CD4-positive, alpha-beta T cell (primary cell): ENCODE measurements at regions not wholly inside any gene's neighbourhood (a gene's known extent, or its start where the extent isn't known, plus 50 kb on each side); places are given as distances from the start of the nearest gene placed in this dataset.

Experiments
- ATAC-seq: fragments of 200-7000 bp; cut with Tn5 transposase; one replicate; pipeline ENCODE4 v1.10.0; 2022; ENCODE audit warnings: mild to moderate bottlenecking; ENCODE audit not compliant: poor library complexity
- CTCF ChIA-PET: fragments of 350-600 bp; sonication (Branson Sonifier 250); formaldehyde crosslinking; loops from one replicate; lab custom pipeline; 2021; ENCODE audit warnings: antibody characterized with exemption, inconsistent platforms; lab: Charles Lee
- POLR2A ChIA-PET: fragments of 350-600 bp; sonication (Branson Sonifier 250); formaldehyde crosslinking; loops from one replicate; lab custom pipeline; 2021; ENCODE audit warnings: antibody characterized with exemption, inconsistent platforms; lab: Charles Lee
- DNase-seq, 14 experiments: peaks; one replicate each; pipeline ENCODE4 v3.0.0-alpha.2; 2013 to 2020; ENCODE audit warnings: mixed read lengths in 2 of 14
- H3K27ac ChIP-seq, 2 donors: one replicate each; pipeline versions ENCODE4 v1.5.1 to v1.7.0; 2013; ENCODE audit warnings: low read length in 2 of 2, low read depth in 1 of 2, mild to moderate bottlenecking in 1 of 2
- H3K27me3 ChIP-seq, 2 experiments: 1 replicate in 1 of 2; 2 replicates in 1 of 2; pipeline versions ENCODE4 v1.6.1 to v1.7.0; 2013; ENCODE audit warnings: low read length in 2 of 2, control low read depth in 1 of 2, mild to moderate bottlenecking in 1 of 2, moderate library complexity in 1 of 2; ENCODE audit not compliant: insufficient read depth in 2 of 2, control insufficient read depth in 1 of 2
- H3K36me3 ChIP-seq: one replicate; pipeline ENCODE4 v1.6.1; 2013; ENCODE audit warnings: low read length, control low read depth; ENCODE audit not compliant: insufficient read depth
- H3K4me1 ChIP-seq: one replicate; pipeline ENCODE4 v1.6.1; 2013; ENCODE audit warnings: low read length, control low read depth; ENCODE audit not compliant: insufficient read depth
- H3K4me3 ChIP-seq: one replicate; pipeline ENCODE4 v1.5.1; 2013; ENCODE audit warnings: mild to moderate bottlenecking, low read length, moderate library complexity
- H3K9me3 ChIP-seq, 2 experiments: 1 replicate in 1 of 2; 2 replicates in 1 of 2; pipeline versions ENCODE4 v1.6.1 to v1.7.0; 2013; ENCODE audit warnings: low read length in 2 of 2, mild to moderate bottlenecking in 2 of 2, control low read depth in 1 of 2, moderate library complexity in 1 of 2; ENCODE audit not compliant: control insufficient read depth in 1 of 2, insufficient read depth in 1 of 2
- H3K27ac Mint-ChIP-seq: one replicate; pipeline ENCODE4 v1.8.0; 2020; ENCODE audit warnings: mixed read lengths
- H3K27me3 Mint-ChIP-seq: one replicate; pipeline ENCODE4 v1.8.0; 2021; ENCODE audit warnings: mixed read lengths
- H3K36me3 Mint-ChIP-seq: one replicate; pipeline ENCODE4 v1.8.0; 2021; ENCODE audit warnings: low read depth, mixed read lengths
- H3K4me1 Mint-ChIP-seq: one replicate; pipeline ENCODE4 v1.8.0; 2021; ENCODE audit warnings: low read depth, mixed read lengths
- H3K4me3 Mint-ChIP-seq: one replicate; pipeline ENCODE4 v1.8.0; 2020; ENCODE audit warnings: mild to moderate bottlenecking, mixed read lengths
- H3K9me3 Mint-ChIP-seq: one replicate; pipeline ENCODE4 v1.8.0; 2020; ENCODE audit warnings: mixed read lengths
- intact Hi-C, 2 experiments: fragments of 100-400 bp; cut with DNase I in 1 of 2; cut with micrococcal nuclease in 1 of 2; formaldehyde crosslinking; loops; one replicate each; pipeline versions ENCODE4 v1.15.1 to v1.9.0; 2023 to 2025; cut with DNase I, micrococcal nuclease
- TF ChIP-seq, protein P1 (sequence below): fragments of 200-600 bp; IDR thresholded peaks from one replicate; pipeline ENCODE4 v1.8.0; 2022; ENCODE audit warnings: antibody characterized with exemption, mild to moderate bottlenecking

DNA sequence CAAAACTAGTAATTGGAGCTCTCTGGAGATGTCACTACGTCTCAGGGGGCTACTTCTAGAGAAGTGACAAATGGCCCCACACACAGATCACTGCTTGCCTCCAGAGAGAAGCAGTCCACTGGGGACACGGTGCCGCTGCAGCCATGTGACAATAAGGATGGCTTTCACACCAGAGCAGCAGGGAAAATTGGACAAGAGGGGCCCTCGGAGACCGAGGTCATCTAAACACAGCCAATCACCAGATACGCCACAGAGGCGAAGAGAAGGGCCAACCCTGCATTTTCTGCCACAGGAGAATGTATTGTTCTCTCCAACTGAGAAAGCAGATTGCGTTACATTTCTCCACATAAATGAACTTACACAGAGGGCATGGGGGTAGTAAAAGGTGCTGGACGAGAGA is 51.2 kb upstream of the TIAM1 start:
- Histone ChIP-seq H3K27me3 (no peaks in the 10 kb centered on the region), H3K9me3 (peaks cover 0 to 5% of the 10 kb centered on the region in 2 experiments), H3K4me1 (peaks cover 29% of the 10 kb centered on the region), H3K27ac (no peak overlapping the region), H3K36me3 (no peaks in the 10 kb centered on the region), H3K4me3 (no peak overlapping the region)
- Mint-ChIP-seq H3K9me3 (no peaks in the 10 kb centered on the region), H3K4me3 (no peak overlapping the region), H3K36me3 (no peaks in the 10 kb centered on the region), H3K27me3 (no peaks in the 10 kb centered on the region), H3K27ac (peak overlapping the region; percentile 18), H3K4me1 (peaks cover 53% of the 10 kb centered on the region)
- ChIA-PET POLR2A (interaction anchor here (0.9 kb wide), 1 partner anchor 9 kb away, joined by 3 read pairs; no protein-coding TSS in a partner anchor), CTCF (no interaction called here)
- ATAC-seq (no peak), DNase-seq (no peak)
- intact Hi-C loops: loop anchor here in 1 of 2 experiments (5.0 to 10.0 kb wide), 3 partner anchors 43 to 213 kb away; no protein-coding TSS in a partner anchor
- TF ChIP-seq, protein P1, sequence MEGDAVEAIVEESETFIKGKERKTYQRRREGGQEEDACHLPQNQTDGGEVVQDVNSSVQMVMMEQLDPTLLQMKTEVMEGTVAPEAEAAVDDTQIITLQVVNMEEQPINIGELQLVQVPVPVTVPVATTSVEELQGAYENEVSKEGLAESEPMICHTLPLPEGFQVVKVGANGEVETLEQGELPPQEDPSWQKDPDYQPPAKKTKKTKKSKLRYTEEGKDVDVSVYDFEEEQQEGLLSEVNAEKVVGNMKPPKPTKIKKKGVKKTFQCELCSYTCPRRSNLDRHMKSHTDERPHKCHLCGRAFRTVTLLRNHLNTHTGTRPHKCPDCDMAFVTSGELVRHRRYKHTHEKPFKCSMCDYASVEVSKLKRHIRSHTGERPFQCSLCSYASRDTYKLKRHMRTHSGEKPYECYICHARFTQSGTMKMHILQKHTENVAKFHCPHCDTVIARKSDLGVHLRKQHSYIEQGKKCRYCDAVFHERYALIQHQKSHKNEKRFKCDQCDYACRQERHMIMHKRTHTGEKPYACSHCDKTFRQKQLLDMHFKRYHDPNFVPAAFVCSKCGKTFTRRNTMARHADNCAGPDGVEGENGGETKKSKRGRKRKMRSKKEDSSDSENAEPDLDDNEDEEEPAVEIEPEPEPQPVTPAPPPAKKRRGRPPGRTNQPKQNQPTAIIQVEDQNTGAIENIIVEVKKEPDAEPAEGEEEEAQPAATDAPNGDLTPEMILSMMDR: no peak

DNA sequence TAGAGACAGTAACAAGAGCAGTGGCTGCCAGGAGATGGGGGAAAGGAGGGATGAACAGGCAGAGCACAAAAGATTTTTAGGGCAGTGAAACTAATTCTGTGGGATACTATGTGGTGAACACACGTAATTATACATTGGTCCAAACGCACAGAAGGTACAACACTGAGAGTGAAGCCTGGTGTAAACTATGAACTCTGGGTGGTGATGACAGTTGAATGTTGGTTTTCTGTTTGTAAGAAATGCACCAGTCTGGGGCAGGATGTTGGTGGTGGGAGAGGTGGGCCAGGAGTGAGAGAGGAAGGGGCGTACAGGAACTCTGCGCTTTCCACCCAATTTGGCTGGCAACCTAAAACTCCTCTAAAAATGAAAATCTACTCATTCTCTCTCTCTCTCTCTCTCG is 50.2 kb upstream of the TIAM1 start:
- no peaks in the 10 kb centered on the region for H3K27me3 Mint-ChIP-seq
- H3K9me3 ChIP-seq: peaks cover 0 to 5% of the 10 kb centered on the region in 2 experiments
- no peaks in the 10 kb centered on the region for H3K27me3 ChIP-seq
- H3K36me3 ChIP-seq: no peaks in the 10 kb centered on the region
- POLR2A ChIA-PET: interaction anchor here (0.9 kb wide), 1 partner anchor 10 kb away, joined by 3 read pairs; no protein-coding TSS in a partner anchor
- no peaks in the 10 kb centered on the region for H3K9me3 Mint-ChIP-seq
- H3K27ac ChIP-seq: no peak overlapping the region
- CTCF ChIA-PET: no interaction called here
- DNase-seq (no peak), ATAC-seq (no peak)
- peaks cover 23% of the 10 kb centered on the region for H3K4me1 ChIP-seq
- intact Hi-C loops: loop anchor here in 1 of 2 experiments (10.0 kb wide), 1 partner anchor 50 kb away; no protein-coding TSS in a partner anchor
- H3K4me1 Mint-ChIP-seq: peaks cover 44% of the 10 kb centered on the region
- peak overlapping the region; percentile 18 for H3K27ac Mint-ChIP-seq
- no peaks in the 10 kb centered on the region for H3K36me3 Mint-ChIP-seq
- TF ChIP-seq, protein P1: no peak
- H3K4me3 Mint-ChIP-seq: peak overlapping the region; percentile 0
- H3K4me3 ChIP-seq: no peak overlapping the region
